OCI-M2 (cell line): ENCODE measurements at regions not wholly inside any gene's neighbourhood (a gene's known extent, or its start where the extent isn't known, plus 50 kb on each side); places are given as distances from the start of the nearest gene placed in this dataset.
"Not testable (repeated sequence)": the region's sequence is repeated elsewhere in the genome, so short reads cannot be mapped to it uniquely, and the experiment has no call there.

Experiments
- DNase-seq: peaks from one replicate; lab custom pipeline; 2025; ENCODE audit not compliant: unreplicated experiment; lab: John Stamatoyannopoulos, UW

GRCh38 chr7:91754280-91754679 is 126.2 kb downstream of the MTERF1 start:
- not testable (repeated sequence) for DNase-seq

- not testable (repeated sequence) for DNase-seq
Measured at GRCh38 chr7:91755121-91755520, 125.4 kb downstream of the MTERF1 start.

- no peak for DNase-seq
Measured at GRCh38 chr7:91759205-91759863, 121.2 kb downstream of the MTERF1 start.

GRCh38 chr7:91767820-91768219 is 112.7 kb downstream of the MTERF1 start:
- DNase-seq = no peak

DNA sequence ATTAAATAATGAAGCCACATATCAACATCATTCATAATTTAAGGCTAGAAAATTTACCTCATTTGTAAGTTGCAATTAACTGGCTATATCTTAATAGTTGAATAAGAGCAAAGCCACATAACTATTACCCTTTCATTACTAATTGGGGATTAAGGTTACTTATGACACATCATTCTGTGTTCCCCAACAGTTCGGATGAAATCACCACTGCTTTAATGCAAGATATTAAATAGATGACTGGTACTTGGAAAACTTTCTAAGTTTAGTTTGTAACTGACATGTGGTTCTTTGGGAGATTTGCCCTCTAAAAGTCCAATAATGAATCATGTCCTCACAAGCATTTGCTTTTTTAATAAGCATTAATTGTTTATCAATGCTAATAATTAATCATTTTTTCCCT is 109.1 kb downstream of the MTERF1 start:
- DNase-seq = no peak

GRCh38 chr7:91771921-91772815 is 108.3 kb downstream of the MTERF1 start:
- no peak for DNase-seq

DNA sequence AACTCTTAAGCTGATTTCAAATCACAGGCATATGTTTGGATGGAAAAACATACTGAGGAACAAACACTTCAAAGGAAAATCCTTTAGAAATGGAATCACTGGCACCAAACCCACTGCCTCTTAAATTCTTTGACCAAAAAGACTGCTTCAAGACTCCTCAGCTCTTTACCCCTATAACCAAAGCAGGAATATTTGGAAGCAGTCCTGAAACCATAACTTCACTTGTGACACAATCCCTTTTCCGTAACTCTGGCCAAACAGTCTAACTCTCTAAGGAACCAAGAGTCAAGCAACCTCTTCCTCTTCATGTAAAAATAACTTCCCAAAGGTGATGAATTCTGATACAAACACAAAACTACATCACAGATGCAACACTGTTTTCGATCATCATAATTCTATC is 104.3 kb downstream of the MTERF1 start:
- no peak for DNase-seq

DNA sequence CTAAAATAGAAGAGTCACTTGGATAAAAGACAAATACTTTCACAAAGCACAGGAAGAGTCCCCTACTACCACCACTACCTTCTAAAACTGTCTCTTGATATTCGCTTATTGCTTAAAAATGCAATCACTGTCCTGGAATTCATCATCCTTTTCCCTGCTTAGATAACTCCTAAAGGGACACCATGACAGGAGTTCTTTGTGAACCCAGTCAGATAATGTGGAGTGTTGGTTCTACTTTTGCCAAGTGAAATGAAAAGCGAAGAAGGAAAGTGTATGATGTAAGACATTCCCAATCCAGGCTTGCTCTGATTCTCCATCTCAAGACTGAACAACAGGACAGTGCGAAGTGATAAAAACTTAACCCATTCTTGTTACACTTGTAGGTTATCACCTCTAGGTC is 103.0 kb downstream of the MTERF1 start:
- DNase-seq = no peak

- DNase-seq = no peak
Measured at GRCh38 chr7:91778416-91778815, 102.1 kb downstream of the MTERF1 start.

- no peak for DNase-seq
Measured at GRCh38 chr7:91780521-91780920, 100.0 kb downstream of the MTERF1 start.

DNA sequence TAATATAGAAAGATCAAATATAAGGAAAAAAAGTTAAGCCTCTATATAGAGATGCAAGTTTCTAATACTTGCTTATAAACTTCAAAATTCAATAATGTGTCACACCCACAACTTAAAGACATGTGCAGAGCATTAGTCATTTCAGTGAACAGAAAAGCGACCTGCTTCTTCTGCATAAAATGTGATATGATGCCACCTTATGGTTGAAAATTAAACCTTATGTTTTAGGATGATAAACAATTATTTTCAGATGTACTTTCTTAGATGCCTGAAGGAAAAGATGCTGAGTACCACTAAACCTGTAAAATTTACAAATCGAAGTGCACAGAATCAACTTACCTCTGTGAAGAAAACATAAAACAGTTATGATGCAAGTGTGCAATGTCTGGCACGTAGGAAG is 96.0 kb downstream of the MTERF1 start:
- no peak for DNase-seq

- no peak for DNase-seq
Measured at GRCh38 chr7:91787931-91788330, 92.6 kb downstream of the MTERF1 start.

GRCh38 chr7:91789086-91789485 is 91.4 kb downstream of the MTERF1 start:
- no peak for DNase-seq

GRCh38 chr7:91789558-91789957 is 90.9 kb downstream of the MTERF1 start:
- no peak for DNase-seq

- not testable (repeated sequence) for DNase-seq
Measured at GRCh38 chr7:91790646-91791045, 89.9 kb downstream of the MTERF1 start.

DNA sequence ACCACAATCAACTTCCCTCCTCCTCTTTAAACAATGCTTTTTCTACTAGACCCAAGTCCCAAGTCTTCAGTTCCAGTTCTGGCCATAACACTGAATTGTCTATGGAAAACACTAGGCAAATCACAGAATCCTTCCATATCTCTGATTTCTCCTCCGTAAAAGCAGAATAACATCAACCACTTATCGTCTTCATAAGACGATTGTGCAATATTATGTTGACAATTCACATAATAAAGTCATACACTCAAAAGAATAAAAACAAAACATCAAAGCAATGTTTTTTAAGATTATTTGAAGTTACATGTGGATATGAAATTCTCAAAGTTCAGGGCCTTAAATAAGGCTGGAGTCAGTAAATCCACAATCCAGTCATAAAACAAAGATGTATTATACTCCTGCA is 84.4 kb downstream of the MTERF1 start:
- no peak for DNase-seq

- no peak for DNase-seq
Measured at GRCh38 chr7:91798425-91798824, 82.1 kb downstream of the MTERF1 start.

DNA sequence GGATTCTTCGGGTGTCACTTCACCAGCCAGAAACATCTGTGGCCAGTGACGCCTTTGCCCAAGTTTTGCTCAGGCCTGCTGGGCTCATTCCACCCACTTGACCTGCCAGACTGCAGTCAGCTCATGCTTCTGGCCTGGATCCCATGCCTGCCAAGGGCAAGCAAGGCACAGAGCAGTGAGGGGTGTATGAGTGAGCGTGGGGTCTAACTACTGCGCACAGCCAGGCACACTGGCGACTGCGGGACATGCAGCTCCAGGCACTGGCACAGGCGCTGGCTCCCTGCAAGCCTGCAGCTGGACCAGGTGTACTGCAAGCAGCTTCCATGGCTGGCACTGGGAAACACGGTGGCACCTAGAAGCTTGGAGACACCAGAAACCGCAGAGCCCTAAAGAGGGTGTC is 80.1 kb downstream of the MTERF1 start:
- DNase-seq = no peak

GRCh38 chr7:91801331-91801983 is 79.0 kb downstream of the MTERF1 start:
- DNase-seq = no peak

DNA sequence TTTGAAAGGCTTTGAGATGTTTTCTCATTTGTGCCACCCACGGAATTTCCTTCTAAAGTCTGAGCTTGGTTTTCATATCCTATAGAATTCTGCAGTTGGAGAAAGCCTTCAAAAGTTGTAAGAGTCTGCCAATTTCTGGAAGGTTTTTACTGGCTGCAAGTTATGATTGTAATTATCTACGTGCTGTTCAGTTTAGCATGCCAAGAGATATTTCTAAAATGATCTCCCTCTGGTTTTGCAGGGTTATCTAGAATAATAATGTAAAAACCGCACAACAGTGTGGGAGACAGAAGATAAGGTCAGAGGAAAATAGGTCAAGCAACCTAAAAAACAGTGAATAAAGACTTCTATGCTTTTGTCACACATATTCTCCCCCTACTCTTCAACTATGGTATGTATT is 69.3 kb downstream of the MTERF1 start:
- DNase-seq = no peak

DNA sequence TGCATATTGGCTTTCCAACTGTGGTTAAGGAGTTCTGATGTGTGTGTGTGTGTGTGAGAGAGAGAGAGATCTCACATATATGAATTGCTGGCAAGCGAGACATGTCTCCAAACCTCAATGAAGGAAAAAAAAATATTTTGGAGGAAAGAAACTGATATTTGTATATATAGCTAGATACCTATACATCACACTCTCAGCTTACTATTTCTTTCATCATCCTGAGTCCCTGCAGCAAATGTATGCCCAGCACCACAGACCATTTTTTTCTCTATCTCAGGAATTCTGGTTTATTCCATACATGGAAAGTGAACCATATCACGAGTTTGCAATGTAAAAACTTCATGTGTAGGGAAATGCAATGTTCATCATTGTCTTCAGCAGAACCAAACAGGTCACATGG is 68.9 kb downstream of the MTERF1 start:
- no peak for DNase-seq

DNA sequence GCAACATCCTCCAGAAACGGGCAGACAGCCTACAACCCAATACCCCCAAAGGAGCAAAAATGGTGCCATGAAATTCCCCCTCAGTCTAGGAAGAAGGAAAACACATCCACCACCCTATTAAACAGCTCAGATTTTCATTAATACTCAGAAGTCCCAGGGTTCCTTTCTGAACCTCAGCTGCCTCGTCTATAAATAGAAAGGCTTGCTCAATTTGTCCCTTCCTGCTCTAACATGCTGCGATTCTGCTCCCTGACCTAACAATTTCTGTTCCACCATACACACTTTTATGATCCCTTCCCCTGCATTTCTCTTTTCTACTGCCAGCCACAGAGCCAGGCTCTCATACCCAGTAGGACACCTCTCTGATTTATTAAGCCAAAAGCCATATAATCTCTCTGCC is 68.1 kb downstream of the MTERF1 start:
- no peak for DNase-seq
